ENCODE measurements at regions not wholly inside any gene's neighbourhood (a gene's known extent, or its start where the extent isn't known, plus 50 kb on each side); places are given as distances from the start of the nearest gene placed in this dataset.

- Histone ChIP-seq H3K27ac (ENCODE audit: insufficient read depth, low read depth, low read length) (no peak overlapping the region), H3K9me1 (replicated peaks; ENCODE audit: control insufficient read depth, extremely low read depth, insufficient read depth, low read length) (no peaks in the 10 kb centered on the region), H3K4me2 (ENCODE audit: insufficient read depth, low read length) (no peak overlapping the region), H3K4me1 (ENCODE audit: control insufficient read depth, extremely low read depth, insufficient read depth, low read length) (no peaks in the 10 kb centered on the region), H2AFZ (ENCODE audit: low read depth, low read length) (no peak overlapping the region), H3K36me3 (ENCODE audit: control insufficient read depth in 2 of 2, extremely low read depth in 1 of 2, insufficient read depth in 2 of 2, low read length in 2 of 2) (no peaks in the 10 kb centered on the region), H3K9me3 (replicated peaks; ENCODE audit: control insufficient read depth, insufficient read depth, low read length) (no peaks in the 10 kb centered on the region), H4K20me1 (replicated peaks; ENCODE audit: control insufficient read depth, extremely low read depth, insufficient read depth, low read length) (no peaks in the 10 kb centered on the region), H3K4me3 (replicated peaks in 1 of 3; ENCODE audit: insufficient read depth in 1 of 3, low read depth in 1 of 3, low read length in 3 of 3) (no peak overlapping the region), H3K27me3 (ENCODE audit: control insufficient read depth in 2 of 2, insufficient read depth in 2 of 2, low read length in 2 of 2) (no peaks in the 10 kb centered on the region), H3K9ac (replicated peaks; ENCODE audit: extremely low read depth, insufficient read depth, low read length) (no peak overlapping the region), H3K79me2 (ENCODE audit: control insufficient read depth, insufficient read depth, low read length) (no peaks in the 10 kb centered on the region)
- CTCF ChIA-PET: interaction anchor here (0.7 to 2.2 kb wide), 5 partner anchors 8 to 485 kb away, joined by 3 to 6 read pairs (median 3); no protein-coding TSS in a partner anchor
- dilution Hi-C loops (cut with MboI; ENCODE audit: extremely low pct_ligation_motif_present, low sequenced_read_pairs) (no loop called here), intact Hi-C loops (cut with micrococcal nuclease) (no loop called here)
- DNase-seq (ENCODE audit: low read depth, low spot score) (no peak), FAIRE-seq (no peak)
- POLR2A ChIA-PET: no interaction called here
- TF ChIP-seq GATA2 (IDR thresholded peaks at IDR 0.05; ENCODE audit: insufficient read depth, insufficient read length, low read depth, low read length) (no peak), FOS (IDR thresholded peaks at IDR 0.05; ENCODE audit: borderline replicate concordance, insufficient read depth, low read length) (no peak), JUN (IDR thresholded peaks at IDR 0.05; ENCODE audit: borderline replicate concordance, insufficient read depth, insufficient read length, low read depth) (no peak), MYC (IDR thresholded peaks at IDR 0.05; ENCODE audit: low read depth, low read length) (no peak)
- BruUV-seq (replicated peaks): no TSS peak
Measured at GRCh38 chr14:84789012-84789411, 740.9 kb upstream of the FLRT2 start.

GRCh38 chr14:84792722-84793410, 737.1 kb upstream of the FLRT2 start:
- Histone ChIP-seq H3K4me1 (ENCODE audit: control insufficient read depth, extremely low read depth, insufficient read depth, low read length) (no peaks in the 10 kb centered on the region), H3K9me1 (replicated peaks; ENCODE audit: control insufficient read depth, extremely low read depth, insufficient read depth, low read length) (no peaks in the 10 kb centered on the region), H3K27me3 (ENCODE audit: control insufficient read depth in 2 of 2, insufficient read depth in 2 of 2, low read length in 2 of 2) (no peaks in the 10 kb centered on the region), H3K79me2 (ENCODE audit: control insufficient read depth, insufficient read depth, low read length) (no peaks in the 10 kb centered on the region), H3K4me2 (ENCODE audit: insufficient read depth, low read length) (no peak overlapping the region), H3K27ac (ENCODE audit: insufficient read depth, low read depth, low read length) (no peak overlapping the region), H3K4me3 (replicated peaks in 1 of 3; ENCODE audit: insufficient read depth in 1 of 3, low read depth in 1 of 3, low read length in 3 of 3) (no peak overlapping the region), H3K36me3 (ENCODE audit: control insufficient read depth in 2 of 2, extremely low read depth in 1 of 2, insufficient read depth in 2 of 2, low read length in 2 of 2) (no peaks in the 10 kb centered on the region), H3K9me3 (replicated peaks; ENCODE audit: control insufficient read depth, insufficient read depth, low read length) (no peaks in the 10 kb centered on the region), H3K9ac (replicated peaks; ENCODE audit: extremely low read depth, insufficient read depth, low read length) (no peak overlapping the region), H4K20me1 (replicated peaks; ENCODE audit: control insufficient read depth, extremely low read depth, insufficient read depth, low read length) (no peaks in the 10 kb centered on the region), H2AFZ (ENCODE audit: low read depth, low read length) (no peak overlapping the region)
- no peak for DNase-seq (ENCODE audit: low read depth, low spot score)
- dilution Hi-C loops (cut with MboI; ENCODE audit: extremely low pct_ligation_motif_present, low sequenced_read_pairs) (no loop called here), intact Hi-C loops (cut with micrococcal nuclease) (no loop called here)
- BruUV-seq (replicated peaks): no TSS peak
- CTCF ChIA-PET: no interaction called here
- TF ChIP-seq GATA2 (IDR thresholded peaks at IDR 0.05; ENCODE audit: insufficient read depth, insufficient read length, low read depth, low read length) (no peak), FOS (IDR thresholded peaks at IDR 0.05; ENCODE audit: borderline replicate concordance, insufficient read depth, low read length) (no peak), MAX (IDR thresholded peaks at IDR 0.05; ENCODE audit: insufficient read depth, insufficient read length) (no peak), JUN (IDR thresholded peaks at IDR 0.05; ENCODE audit: borderline replicate concordance, insufficient read depth, insufficient read length, low read depth) (no peak), EZH2 (IDR thresholded peaks at IDR 0.05; ENCODE audit: borderline replicate concordance, low read depth, low read length, severe bottlenecking) (no peak), MYC (IDR thresholded peaks at IDR 0.05; ENCODE audit: low read depth, low read length) (no peak), POLR2A (IDR thresholded peaks at IDR 0.05; ENCODE audit: low read depth, low read length) (no peak), POLR2AphosphoS5 (IDR thresholded peaks at IDR 0.05; ENCODE audit: insufficient read depth, low read depth, low read length) (no peak)
- TF ChIP-seq, protein P1, sequence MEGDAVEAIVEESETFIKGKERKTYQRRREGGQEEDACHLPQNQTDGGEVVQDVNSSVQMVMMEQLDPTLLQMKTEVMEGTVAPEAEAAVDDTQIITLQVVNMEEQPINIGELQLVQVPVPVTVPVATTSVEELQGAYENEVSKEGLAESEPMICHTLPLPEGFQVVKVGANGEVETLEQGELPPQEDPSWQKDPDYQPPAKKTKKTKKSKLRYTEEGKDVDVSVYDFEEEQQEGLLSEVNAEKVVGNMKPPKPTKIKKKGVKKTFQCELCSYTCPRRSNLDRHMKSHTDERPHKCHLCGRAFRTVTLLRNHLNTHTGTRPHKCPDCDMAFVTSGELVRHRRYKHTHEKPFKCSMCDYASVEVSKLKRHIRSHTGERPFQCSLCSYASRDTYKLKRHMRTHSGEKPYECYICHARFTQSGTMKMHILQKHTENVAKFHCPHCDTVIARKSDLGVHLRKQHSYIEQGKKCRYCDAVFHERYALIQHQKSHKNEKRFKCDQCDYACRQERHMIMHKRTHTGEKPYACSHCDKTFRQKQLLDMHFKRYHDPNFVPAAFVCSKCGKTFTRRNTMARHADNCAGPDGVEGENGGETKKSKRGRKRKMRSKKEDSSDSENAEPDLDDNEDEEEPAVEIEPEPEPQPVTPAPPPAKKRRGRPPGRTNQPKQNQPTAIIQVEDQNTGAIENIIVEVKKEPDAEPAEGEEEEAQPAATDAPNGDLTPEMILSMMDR (IDR thresholded peaks at IDR 0.05; ENCODE audit: extremely low read depth in 1 of 2, insufficient read depth in 1 of 2, low read depth in 1 of 2, low read length in 2 of 2): no peak
- no peak for FAIRE-seq
- POLR2A ChIA-PET: no interaction called here
